Activated CD4-positive, alpha-beta T cell treated with anti-CD3 and anti-CD28 coated beads, Interleukin-2, amount 10 ng/mL, durations not matched to agents 7 days and 5 days (primary cell): ENCODE measurements at regions not wholly inside any gene's neighbourhood (a gene's known extent, or its start where the extent isn't known, plus 50 kb on each side); places are given as distances from the start of the nearest gene placed in this dataset.

ENCODE experiments used
- CTCF ChIA-PET: fragments of 350-600 bp; sonication (Branson Sonifier 250); formaldehyde crosslinking; loops from one replicate; lab custom pipeline; 2021; ENCODE audit warnings: antibody characterized with exemption; lab: Charles Lee
- POLR2A ChIA-PET: fragments of 350-600 bp; sonication (Branson Sonifier 250); formaldehyde crosslinking; loops from one replicate; lab custom pipeline; 2021; ENCODE audit warnings: antibody characterized with exemption; lab: Charles Lee
- DNase-seq: peaks from one replicate; pipeline ENCODE4 v3.0.0-alpha.2; 2020
- H3K27ac Mint-ChIP-seq: one replicate; pipeline ENCODE4 v1.8.0; 2021; ENCODE audit warnings: mild to moderate bottlenecking, moderate library complexity, mixed read lengths
- H3K27me3 Mint-ChIP-seq: one replicate; pipeline ENCODE4 v1.8.0; 2021; ENCODE audit warnings: mixed read lengths
- H3K36me3 Mint-ChIP-seq: one replicate; pipeline ENCODE4 v1.8.0; 2021; ENCODE audit warnings: low read depth, mixed read lengths
- H3K4me1 Mint-ChIP-seq: one replicate; pipeline ENCODE4 v1.8.0; 2021; ENCODE audit warnings: mixed read lengths
- H3K4me3 Mint-ChIP-seq: one replicate; pipeline ENCODE4 v1.8.0; 2021; ENCODE audit warnings: mild to moderate bottlenecking, moderate library complexity, mixed read lengths
- H3K9me3 Mint-ChIP-seq: one replicate; pipeline ENCODE4 v1.8.0; 2021; ENCODE audit warnings: mixed read lengths

DNA sequence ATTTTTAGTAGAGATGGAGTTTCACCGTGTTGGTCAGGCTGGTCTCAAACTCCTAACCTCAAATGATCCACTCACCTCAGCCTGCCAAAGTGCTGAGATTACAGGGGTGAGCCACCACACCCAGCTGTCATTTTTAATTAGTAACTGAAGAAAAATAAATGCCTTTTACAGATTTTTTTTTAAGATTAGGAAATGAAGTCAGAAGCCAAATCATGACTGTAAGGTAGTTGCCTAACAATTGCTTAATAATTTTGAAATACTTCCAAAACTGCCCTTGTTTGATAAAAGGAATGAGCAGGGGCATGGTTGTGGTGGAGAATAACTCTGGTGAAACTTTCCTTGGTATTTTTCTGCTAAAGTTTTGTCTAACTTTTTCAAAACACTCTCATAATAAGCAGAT lies 98.9 kb upstream of the SLC5A12 start:
- POLR2A ChIA-PET = no interaction called here
- H3K27ac Mint-ChIP-seq = no peak overlapping the region
- DNase-seq = no peak
- H3K4me3 Mint-ChIP-seq = no peak overlapping the region
- no peaks in the 10 kb centered on the region for H3K36me3 Mint-ChIP-seq
- no peaks in the 10 kb centered on the region for H3K27me3 Mint-ChIP-seq
- peaks cover 29% of the 10 kb centered on the region for H3K9me3 Mint-ChIP-seq
- CTCF ChIA-PET = no interaction called here
- H3K4me1 Mint-ChIP-seq = no peaks in the 10 kb centered on the region

DNA sequence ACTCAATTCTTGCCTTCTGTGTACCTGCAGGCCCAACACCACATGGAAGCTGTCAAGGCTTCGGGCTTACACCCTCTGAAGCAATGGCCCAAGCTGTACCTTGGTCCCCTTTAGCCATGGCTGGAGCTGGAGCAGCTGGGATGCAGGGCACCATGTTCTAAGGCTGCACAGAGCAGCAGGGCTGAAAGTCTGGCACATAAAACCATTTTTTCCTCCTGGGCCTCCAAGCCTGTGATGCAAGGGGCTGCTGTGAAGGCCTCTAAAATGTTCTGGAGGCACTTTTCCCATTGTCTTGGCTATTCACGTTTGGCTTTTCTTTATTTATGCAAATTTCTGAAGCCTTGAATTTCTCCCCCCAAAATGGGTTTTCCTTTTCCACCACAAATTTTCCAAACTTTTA lies 102.1 kb upstream of the SLC5A12 start:
- Mint-ChIP-seq H3K9me3 (peaks cover 25% of the 10 kb centered on the region), H3K4me1 (no peaks in the 10 kb centered on the region), H3K27ac (no peak overlapping the region), H3K27me3 (no peaks in the 10 kb centered on the region), H3K36me3 (no peaks in the 10 kb centered on the region), H3K4me3 (no peak overlapping the region)
- DNase-seq = no peak
- POLR2A ChIA-PET = no interaction called here
- CTCF ChIA-PET = no interaction called here

DNA sequence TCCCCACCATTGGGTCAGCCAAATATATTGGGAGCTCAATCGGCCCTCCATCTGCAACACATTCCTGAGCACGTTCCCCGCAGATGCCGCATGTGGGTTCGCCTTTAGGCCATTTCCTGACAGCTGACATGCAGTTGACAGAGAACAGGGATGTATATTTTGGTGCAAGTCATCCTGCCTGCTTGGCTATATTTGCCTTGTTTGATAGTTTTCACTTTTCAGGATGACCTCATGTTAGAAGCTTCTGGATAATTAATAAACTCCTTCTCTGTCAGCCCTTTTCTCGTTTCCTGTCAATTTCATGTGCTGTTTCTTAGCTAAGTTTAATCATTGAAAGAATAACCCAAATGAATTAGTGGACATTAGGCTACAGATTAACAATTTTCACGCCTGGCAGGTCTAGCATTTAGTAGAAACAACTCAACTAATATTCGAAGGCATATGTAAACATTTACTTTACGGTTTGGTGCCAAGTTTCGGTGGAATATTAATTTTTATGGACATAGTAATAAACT lies 105.8 kb upstream of the SLC5A12 start:
- Mint-ChIP-seq H3K36me3 (no peaks in the 10 kb centered on the region), H3K4me3 (no peak overlapping the region), H3K27ac (no peak overlapping the region), H3K27me3 (no peaks in the 10 kb centered on the region), H3K9me3 (peaks cover 24% of the 10 kb centered on the region), H3K4me1 (no peaks in the 10 kb centered on the region)
- POLR2A ChIA-PET = no interaction called here
- no peak for DNase-seq
- CTCF ChIA-PET = no interaction called here

DNA sequence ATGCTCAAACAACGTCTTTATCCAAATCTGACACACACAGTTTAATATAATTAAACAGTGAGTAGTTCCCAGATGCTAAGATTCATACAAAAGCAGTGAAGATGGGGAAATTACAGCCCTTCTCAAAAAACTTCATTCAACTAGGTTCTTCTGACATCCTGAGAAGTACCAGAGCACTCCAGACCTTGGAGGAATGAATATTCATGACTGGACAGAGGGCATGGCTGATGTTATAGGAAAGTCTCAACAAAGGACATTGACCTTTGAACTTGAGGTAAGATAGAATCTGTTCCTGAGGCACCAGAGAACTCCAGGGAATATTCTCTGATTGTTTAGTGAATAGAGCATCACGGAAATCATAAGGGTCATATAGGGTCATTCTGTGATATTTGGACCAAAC lies 106.4 kb upstream of the SLC5A12 start:
- H3K4me3 Mint-ChIP-seq = no peak overlapping the region
- CTCF ChIA-PET = no interaction called here
- no peaks in the 10 kb centered on the region for H3K36me3 Mint-ChIP-seq
- no peak for DNase-seq
- H3K27ac Mint-ChIP-seq = no peak overlapping the region
- POLR2A ChIA-PET = no interaction called here
- peaks cover 18% of the 10 kb centered on the region for H3K9me3 Mint-ChIP-seq
- H3K27me3 Mint-ChIP-seq = no peaks in the 10 kb centered on the region
- H3K4me1 Mint-ChIP-seq = no peaks in the 10 kb centered on the region

DNA sequence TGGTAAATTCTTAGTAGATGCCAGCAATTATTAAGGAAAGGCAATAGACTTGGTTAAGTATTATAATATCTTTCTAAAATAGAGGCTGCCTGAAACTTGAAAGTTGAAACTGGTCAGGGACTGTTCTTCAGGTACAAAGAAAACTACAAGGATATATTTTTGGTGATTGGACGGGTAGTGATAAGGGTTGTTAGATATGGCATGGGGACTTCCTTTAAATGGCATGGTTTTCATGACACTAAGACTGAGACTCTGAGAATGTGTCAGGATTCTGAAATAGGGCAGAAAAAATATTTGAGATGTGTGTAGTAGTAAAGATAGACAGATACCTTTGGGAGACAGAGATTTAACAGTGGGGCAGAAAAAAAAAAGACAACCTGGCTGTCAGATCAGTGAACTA lies 108.4 kb upstream of the SLC5A12 start:
- CTCF ChIA-PET = no interaction called here
- no peaks in the 10 kb centered on the region for H3K36me3 Mint-ChIP-seq
- DNase-seq = no peak
- no peaks in the 10 kb centered on the region for H3K4me1 Mint-ChIP-seq
- H3K4me3 Mint-ChIP-seq = no peak overlapping the region
- POLR2A ChIA-PET = no interaction called here
- peaks cover 9% of the 10 kb centered on the region for H3K9me3 Mint-ChIP-seq
- no peaks in the 10 kb centered on the region for H3K27me3 Mint-ChIP-seq
- no peak overlapping the region for H3K27ac Mint-ChIP-seq

DNA sequence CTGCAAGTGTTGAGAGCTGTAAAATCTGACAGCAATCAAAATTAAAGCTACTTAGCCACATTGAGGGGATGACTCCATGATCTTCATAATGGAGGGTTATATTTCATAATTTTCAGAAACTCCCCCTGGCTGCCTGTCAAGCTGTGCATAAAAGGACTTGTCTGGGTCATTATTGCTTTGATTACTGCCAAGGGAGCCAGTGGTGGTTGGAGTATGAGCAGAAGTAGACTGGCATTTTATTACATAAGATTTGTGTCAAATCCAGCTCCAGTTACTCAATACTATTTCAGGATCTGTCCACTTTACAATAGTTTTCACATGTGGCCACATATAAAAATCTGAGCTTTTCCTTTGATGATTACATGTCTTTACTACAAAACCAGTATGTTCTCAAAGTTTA lies 108.9 kb upstream of the SLC5A12 start:
- H3K4me1 Mint-ChIP-seq = no peaks in the 10 kb centered on the region
- CTCF ChIA-PET = no interaction called here
- H3K27me3 Mint-ChIP-seq = no peaks in the 10 kb centered on the region

DNA sequence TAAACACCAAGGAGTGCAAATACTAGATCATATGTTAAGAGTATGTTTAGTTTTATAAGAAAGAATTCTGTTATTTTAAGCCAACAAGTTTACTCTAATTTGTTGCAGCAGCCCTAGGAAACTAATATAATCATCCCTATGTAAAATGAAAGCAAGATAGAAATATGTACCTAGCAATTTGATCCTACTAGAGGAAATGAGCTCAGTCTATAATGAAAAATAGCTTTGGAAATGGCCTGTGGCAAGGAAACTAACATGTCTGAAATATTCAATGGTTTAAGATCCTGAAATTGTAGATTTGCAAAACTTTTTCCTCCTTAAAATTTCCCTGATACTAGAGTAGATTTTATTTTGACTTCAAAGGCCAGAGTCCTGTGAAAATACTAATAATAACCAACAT lies 112.7 kb upstream of the SLC5A12 start:
- no peak overlapping the region for H3K4me3 Mint-ChIP-seq
- H3K27ac Mint-ChIP-seq = no peak overlapping the region
- H3K4me1 Mint-ChIP-seq = no peaks in the 10 kb centered on the region
- H3K27me3 Mint-ChIP-seq = no peaks in the 10 kb centered on the region
- ChIA-PET CTCF (no interaction called here), POLR2A (no interaction called here)
- no peak for DNase-seq
- no peaks in the 10 kb centered on the region for H3K36me3 Mint-ChIP-seq
- peaks cover 2% of the 10 kb centered on the region for H3K9me3 Mint-ChIP-seq

More for the DNA sequence above, 108.9 kb upstream of the SLC5A12 start:
- no peaks in the 10 kb centered on the region for H3K36me3 Mint-ChIP-seq
- POLR2A ChIA-PET = no interaction called here
- H3K4me3 Mint-ChIP-seq = no peak overlapping the region
- H3K9me3 Mint-ChIP-seq = peaks cover 8% of the 10 kb centered on the region
- H3K27ac Mint-ChIP-seq = no peak overlapping the region
- DNase-seq = no peak

DNA sequence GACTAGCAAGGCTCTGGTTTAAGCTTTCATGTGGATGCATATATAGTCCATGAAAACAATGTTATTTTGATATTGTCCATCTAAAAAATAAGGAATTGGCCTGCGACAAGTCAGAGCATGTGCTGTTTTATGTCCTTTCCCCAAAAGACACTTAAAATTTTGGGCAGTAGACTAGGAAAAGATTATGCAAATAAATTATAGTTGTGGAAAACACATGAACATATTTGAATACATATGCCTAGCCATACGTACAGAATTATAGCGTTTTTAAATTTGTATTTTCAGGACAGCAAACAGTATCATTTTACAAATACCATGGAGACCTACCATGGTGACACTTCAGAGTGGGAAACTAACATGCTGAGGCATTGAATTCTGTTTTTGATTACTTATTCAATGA lies 113.8 kb upstream of the SLC5A12 start:
- H3K36me3 Mint-ChIP-seq = no peaks in the 10 kb centered on the region
- no peak for DNase-seq
- H3K27me3 Mint-ChIP-seq = no peaks in the 10 kb centered on the region

DNA sequence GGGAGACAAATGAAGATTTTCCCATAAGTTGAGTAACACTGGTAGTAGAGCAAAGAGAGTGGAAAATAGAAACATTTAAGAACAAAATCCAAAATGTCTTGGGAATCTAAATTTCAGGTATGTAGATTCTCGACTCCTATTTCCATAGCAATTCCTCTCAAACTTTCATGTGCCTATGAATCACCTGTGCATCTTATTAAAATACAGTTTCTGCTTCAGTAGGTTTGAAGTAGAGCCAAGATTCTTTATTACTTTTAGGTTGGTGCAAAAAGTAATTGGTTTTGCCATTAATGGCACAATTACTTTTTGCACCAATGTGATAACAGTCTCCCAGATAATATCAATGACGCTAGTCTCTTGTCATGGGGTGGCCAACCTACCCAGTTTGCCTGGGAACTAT lies 115.3 kb upstream of the SLC5A12 start:
- H3K4me1 Mint-ChIP-seq = no peaks in the 10 kb centered on the region
- H3K36me3 Mint-ChIP-seq = no peaks in the 10 kb centered on the region
- H3K27me3 Mint-ChIP-seq = no peaks in the 10 kb centered on the region
- ChIA-PET CTCF (no interaction called here), POLR2A (no interaction called here)
- no peak for DNase-seq
- no peaks in the 10 kb centered on the region for H3K9me3 Mint-ChIP-seq
- no peak overlapping the region for H3K4me3 Mint-ChIP-seq
- H3K27ac Mint-ChIP-seq = no peak overlapping the region

More for the DNA sequence above, 113.8 kb upstream of the SLC5A12 start:
- H3K27ac Mint-ChIP-seq = no peak overlapping the region
- no peaks in the 10 kb centered on the region for H3K4me1 Mint-ChIP-seq
- ChIA-PET CTCF (no interaction called here), POLR2A (no interaction called here)
- H3K4me3 Mint-ChIP-seq = no peak overlapping the region
- no peaks in the 10 kb centered on the region for H3K9me3 Mint-ChIP-seq

DNA sequence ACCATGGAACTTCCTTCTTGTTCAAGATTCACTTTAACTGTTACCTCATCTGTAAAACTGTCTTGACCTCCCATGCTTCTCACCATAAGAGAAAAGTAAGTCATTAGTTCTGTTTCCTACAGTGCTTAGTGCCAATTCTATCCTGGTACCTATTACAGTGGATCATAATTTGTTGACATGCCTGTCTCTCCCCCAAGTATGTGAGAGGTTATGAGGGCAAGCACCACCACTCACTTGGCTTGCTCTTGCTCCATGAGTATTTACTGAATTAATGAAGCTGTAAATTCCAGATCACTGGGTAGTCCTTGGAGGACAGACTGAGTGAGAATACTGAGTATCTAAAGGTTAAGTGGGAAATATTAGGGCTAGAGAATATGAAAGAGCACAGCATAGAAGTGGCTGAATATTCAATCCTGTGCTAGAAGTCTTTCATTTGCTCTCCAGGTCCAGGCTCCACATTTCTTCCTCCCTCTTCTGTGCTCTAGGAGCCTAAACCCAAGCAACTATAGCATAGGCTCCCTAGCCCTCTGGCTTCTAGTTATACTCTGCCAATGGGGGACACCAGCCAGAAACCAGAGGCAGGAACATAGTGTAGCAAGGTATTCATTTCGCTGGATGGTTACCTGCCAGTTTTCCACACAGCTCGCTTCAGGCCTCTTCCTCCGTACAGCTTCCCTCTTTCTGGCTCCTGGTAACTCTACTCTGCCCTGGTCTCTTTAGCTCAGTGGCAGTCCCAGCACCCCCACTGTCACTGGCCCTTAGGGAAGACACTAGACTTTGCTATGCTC lies 118.2 kb upstream of the SLC5A12 start:
- no peaks in the 10 kb centered on the region for H3K4me1 Mint-ChIP-seq
- no peaks in the 10 kb centered on the region for H3K27me3 Mint-ChIP-seq
- no peak overlapping the region for H3K4me3 Mint-ChIP-seq
- peaks cover 2% of the 10 kb centered on the region for H3K9me3 Mint-ChIP-seq
- ChIA-PET CTCF (no interaction called here), POLR2A (no interaction called here)
- no peak overlapping the region for H3K27ac Mint-ChIP-seq
- no peak for DNase-seq
- H3K36me3 Mint-ChIP-seq = no peaks in the 10 kb centered on the region

DNA sequence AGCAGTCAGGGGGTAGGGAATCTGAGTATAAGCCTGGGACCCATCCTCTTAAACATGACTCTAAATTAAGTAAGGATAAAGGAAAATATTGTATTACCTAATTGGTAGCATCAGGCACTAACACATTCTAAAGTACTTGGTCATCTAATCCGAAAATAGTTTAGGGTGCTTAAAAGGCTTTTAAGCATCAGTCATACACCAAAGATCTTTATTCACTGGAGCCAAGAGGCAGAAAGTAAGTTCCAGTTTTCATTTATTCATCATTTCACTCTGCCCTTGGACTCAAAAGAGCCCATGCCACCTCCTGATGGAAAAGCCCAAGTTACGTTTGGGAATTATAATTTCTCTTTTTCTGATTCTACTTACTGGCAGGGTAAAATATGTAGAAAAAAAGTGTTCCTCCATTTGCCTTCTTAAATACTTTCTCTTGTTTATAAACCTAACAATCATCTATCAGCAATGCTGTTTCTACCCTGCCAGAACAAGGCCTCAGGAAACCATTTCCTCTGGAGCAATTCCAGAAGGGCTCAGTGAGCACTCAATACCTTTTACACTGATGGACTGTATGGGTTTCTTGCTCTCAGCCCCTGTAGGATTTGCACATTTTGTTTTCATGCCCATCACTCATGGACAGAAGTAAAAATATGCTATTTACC lies 120.1 kb upstream of the SLC5A12 start:
- H3K4me1 Mint-ChIP-seq = no peaks in the 10 kb centered on the region
- H3K27ac Mint-ChIP-seq = no peak overlapping the region
- no peaks in the 10 kb centered on the region for H3K27me3 Mint-ChIP-seq
- no peak for DNase-seq
- ChIA-PET POLR2A (no interaction called here), CTCF (no interaction called here)
- no peak overlapping the region for H3K4me3 Mint-ChIP-seq
- H3K36me3 Mint-ChIP-seq = no peaks in the 10 kb centered on the region
- peaks cover 2% of the 10 kb centered on the region for H3K9me3 Mint-ChIP-seq

DNA sequence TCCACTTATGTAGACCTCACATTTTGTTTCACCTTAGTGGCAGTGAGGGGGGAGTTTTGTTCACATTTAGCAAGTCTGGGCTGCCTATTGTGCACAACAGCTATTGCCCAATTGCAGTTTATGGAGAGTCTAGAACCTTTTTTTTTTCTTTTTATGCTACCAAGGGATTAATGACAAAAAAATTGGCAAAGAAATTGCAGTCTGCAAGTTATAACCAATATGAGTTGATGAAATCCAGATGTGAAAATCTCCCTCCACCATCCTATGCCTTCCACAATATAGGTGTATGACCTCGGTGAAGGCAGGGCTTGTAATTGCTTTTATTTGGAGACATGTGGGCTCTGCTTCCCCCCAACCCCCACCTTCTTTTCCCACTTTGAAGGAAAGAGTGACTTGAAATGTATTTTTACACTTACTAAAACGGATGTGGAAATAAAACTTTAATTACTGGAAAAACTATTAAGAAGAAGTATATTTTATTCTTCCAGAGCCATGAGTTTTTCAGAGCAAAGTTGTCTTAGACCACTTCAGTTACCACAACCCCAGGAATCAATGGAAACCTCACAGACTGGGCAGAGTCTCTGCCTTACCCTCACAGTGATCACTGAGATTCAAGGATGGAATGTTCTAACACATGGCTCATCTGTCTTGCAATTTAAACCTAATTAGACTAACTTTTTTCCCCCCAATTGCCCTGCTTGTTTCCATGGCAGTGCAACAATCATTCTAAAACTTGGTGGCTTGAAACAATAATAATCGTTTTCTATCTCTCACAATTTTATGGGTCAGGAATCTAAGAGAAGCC lies 120.8 kb upstream of the SLC5A12 start:
- H3K4me3 Mint-ChIP-seq = no peak overlapping the region
- CTCF ChIA-PET = no interaction called here
- no peaks in the 10 kb centered on the region for H3K36me3 Mint-ChIP-seq
- no peak overlapping the region for H3K27ac Mint-ChIP-seq
- DNase-seq = no peak
- no peaks in the 10 kb centered on the region for H3K27me3 Mint-ChIP-seq
- H3K9me3 Mint-ChIP-seq = peaks cover 2% of the 10 kb centered on the region
- POLR2A ChIA-PET = no interaction called here
- no peaks in the 10 kb centered on the region for H3K4me1 Mint-ChIP-seq

DNA sequence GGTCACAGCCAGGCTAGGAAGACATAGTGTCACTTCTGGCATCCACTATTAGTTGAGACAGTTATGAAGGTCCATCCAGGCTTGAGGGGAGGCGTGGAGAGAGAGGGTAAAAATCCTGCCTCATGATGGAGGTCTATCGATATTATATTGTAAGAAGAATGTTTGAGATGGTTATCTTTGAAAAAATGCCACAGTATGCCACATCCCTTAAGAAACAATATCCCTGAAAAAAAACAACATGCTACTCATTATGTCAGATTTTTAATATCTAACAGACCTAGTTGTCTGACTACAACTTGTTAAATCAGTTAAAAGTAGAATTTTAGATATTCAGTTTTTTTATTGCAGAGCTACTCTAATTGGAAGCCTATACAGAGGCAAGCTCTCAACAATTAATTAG lies 121.7 kb upstream of the SLC5A12 start:
- CTCF ChIA-PET = interaction anchor here (0.5 kb wide), 1 partner anchor 511 kb away, joined by 3 read pairs; no protein-coding TSS in a partner anchor
- Mint-ChIP-seq H3K36me3 (no peaks in the 10 kb centered on the region), H3K9me3 (peaks cover 2% of the 10 kb centered on the region), H3K27me3 (no peaks in the 10 kb centered on the region), H3K4me1 (no peaks in the 10 kb centered on the region), H3K27ac (no peak overlapping the region), H3K4me3 (no peak overlapping the region)
- POLR2A ChIA-PET = no interaction called here
- no peak for DNase-seq
